ENCODE measurements at regions not wholly inside any gene's neighbourhood (a gene's known extent, or its start where the extent isn't known, plus 50 kb on each side); places are given as distances from the start of the nearest gene placed in this dataset.

DNA sequence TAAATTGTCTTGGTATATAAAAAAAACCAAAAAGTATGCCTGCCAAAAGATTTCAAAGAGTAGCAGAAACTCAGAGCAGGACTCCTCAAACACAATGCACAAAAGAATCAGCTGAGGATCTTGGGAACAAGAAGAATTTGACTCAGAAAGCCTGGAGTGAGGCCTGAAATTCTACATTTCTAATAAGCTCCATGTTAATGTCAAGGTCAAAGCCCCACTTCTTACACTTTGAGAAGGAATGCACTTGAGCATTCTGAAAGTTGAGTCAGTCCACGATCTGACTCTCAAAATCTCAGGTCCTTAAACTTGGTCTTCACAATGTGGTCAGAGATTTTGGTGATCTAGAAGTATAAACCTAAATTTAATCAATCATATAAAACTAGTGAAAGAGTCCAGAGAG lies 910.0 kb upstream of the GBE1 start:
- no peak for DNase-seq (ENCODE audit: low read depth, low spot score)
- in situ Hi-C loops (cut with HindIII; ENCODE audit: low sequenced_read_pairs): no loop called here
- TF ChIP-seq, protein P1, sequence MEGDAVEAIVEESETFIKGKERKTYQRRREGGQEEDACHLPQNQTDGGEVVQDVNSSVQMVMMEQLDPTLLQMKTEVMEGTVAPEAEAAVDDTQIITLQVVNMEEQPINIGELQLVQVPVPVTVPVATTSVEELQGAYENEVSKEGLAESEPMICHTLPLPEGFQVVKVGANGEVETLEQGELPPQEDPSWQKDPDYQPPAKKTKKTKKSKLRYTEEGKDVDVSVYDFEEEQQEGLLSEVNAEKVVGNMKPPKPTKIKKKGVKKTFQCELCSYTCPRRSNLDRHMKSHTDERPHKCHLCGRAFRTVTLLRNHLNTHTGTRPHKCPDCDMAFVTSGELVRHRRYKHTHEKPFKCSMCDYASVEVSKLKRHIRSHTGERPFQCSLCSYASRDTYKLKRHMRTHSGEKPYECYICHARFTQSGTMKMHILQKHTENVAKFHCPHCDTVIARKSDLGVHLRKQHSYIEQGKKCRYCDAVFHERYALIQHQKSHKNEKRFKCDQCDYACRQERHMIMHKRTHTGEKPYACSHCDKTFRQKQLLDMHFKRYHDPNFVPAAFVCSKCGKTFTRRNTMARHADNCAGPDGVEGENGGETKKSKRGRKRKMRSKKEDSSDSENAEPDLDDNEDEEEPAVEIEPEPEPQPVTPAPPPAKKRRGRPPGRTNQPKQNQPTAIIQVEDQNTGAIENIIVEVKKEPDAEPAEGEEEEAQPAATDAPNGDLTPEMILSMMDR (IDR thresholded peaks at IDR 0.05; ENCODE audit: low read depth, low read length): no peak
- H3K4me3 ChIP-seq (ENCODE audit: low read depth, low read length): no peak overlapping the region

DNA sequence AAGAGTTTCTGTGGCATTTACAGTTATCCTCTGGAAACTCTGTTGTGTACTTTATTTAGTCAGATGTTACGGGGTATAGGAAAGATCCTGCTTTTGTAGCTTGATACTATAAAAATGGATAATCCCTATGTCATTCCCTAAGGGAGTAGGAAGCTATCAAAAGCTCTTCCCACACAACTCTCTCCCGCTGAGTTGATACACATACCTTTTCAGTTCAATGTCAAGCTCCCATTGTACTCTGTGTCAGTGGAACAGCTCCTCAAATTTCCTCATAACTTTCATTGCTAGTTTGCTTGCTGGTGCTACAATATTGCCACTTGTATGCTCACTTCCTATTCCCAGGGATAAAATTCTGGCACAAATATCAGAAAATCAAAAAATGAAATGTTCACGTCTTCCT lies 893.3 kb upstream of the GBE1 start:
- no peak overlapping the region for H3K4me3 ChIP-seq (ENCODE audit: low read depth, low read length)
- DNase-seq (ENCODE audit: low read depth, low spot score): no peak
- in situ Hi-C loops (cut with HindIII; ENCODE audit: low sequenced_read_pairs): no loop called here
- TF ChIP-seq, protein P1 (IDR thresholded peaks at IDR 0.05; ENCODE audit: low read depth, low read length): no peak

- TF ChIP-seq, protein P1 (IDR thresholded peaks at IDR 0.05; ENCODE audit: low read depth, low read length): no peak
- no peak for DNase-seq (ENCODE audit: low read depth, low spot score)
- H3K4me3 ChIP-seq (ENCODE audit: low read depth, low read length): no peak overlapping the region
- in situ Hi-C loops (cut with HindIII; ENCODE audit: low sequenced_read_pairs): no loop called here
Observed at GRCh38 chr3:82643948-82644347, 882.5 kb upstream of the GBE1 start.

GRCh38 chr3:82641701-82642100 lies 880.3 kb upstream of the GBE1 start:
- peak; percentile 3 for DNase-seq (ENCODE audit: low read depth, low spot score)
- in situ Hi-C loops (cut with HindIII; ENCODE audit: low sequenced_read_pairs): no loop called here
- TF ChIP-seq, protein P1 (IDR thresholded peaks at IDR 0.05; ENCODE audit: low read depth, low read length): no peak

DNA sequence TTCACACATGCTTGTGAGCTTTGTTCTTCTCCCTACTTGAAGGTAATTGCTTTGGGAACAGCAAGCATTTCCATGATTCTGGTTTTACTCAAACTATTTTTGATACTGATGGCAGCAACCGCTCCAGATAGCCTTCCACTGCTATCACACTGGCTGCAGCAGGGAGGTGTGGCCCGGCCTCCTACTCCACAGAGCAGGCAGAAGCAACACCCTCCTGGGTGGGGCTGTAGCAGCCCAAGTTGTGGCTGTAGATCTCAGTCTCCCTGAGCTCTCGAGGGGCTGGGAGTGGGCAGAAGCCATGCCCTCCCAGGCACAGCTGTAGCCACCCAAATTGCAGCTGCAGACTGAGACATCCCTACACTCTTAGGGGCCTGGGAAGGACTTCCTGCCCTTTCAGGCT lies 878.8 kb upstream of the GBE1 start:
- TF ChIP-seq, protein P1 (IDR thresholded peaks at IDR 0.05; ENCODE audit: low read depth, low read length): no peak
- H3K4me3 ChIP-seq (ENCODE audit: low read depth, low read length): no peak overlapping the region
- no peak for DNase-seq (ENCODE audit: low read depth, low spot score)
- in situ Hi-C loops (cut with HindIII; ENCODE audit: low sequenced_read_pairs): no loop called here

More at GRCh38 chr3:82641701-82642100, 880.3 kb upstream of the GBE1 start:
- no peak overlapping the region for H3K4me3 ChIP-seq (ENCODE audit: low read depth, low read length)

- H3K4me3 ChIP-seq (ENCODE audit: low read depth, low read length): no peak overlapping the region
- no peak for DNase-seq (ENCODE audit: low read depth, low spot score)
- in situ Hi-C loops (cut with HindIII; ENCODE audit: low sequenced_read_pairs): no loop called here
Observed at GRCh38 chr3:82637574-82637973, 876.1 kb upstream of the GBE1 start.

More at GRCh38 chr3:82637574-82637973, 876.1 kb upstream of the GBE1 start:
- TF ChIP-seq, protein P1 (IDR thresholded peaks at IDR 0.05; ENCODE audit: low read depth, low read length): no peak

Measured in astrocyte of the spinal cord (primary cell).